ENCODE measurements at regions not wholly inside any gene's neighbourhood (a gene's known extent, or its start where the extent isn't known, plus 50 kb on each side); places are given as distances from the start of the nearest gene placed in this dataset.

DNA sequence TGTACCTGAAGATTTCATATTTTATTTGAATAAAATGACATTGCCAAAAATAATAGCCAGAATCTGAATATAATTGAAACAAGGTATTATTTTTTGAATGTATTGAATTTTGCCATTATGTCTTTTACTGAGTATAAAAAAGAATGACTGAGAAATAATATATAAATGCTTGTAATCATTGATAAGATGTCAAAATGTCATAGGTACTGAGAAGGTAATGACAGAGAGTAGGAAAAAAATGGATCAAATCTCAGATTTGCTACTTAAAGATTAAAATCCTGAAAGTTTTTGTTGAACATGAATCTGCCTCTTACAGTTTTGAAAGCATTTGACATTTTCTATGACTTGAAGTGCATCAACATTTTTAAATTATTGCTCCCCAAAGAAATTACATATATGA lies 1069.9 kb upstream of the ADGRL4 start:
- no peak for TF ChIP-seq CTCF (IDR thresholded peaks at IDR 0.05; ENCODE audit: low read depth, low read length, missing input control)
- no peak for TF ChIP-seq RAD21 (IDR thresholded peaks at IDR 0.05)
- no peak for TF ChIP-seq REST (IDR thresholded peaks at IDR 0.05)
- no peak for TF ChIP-seq EGR1 (IDR thresholded peaks at IDR 0.05; ENCODE audit: low read depth in 2 of 2)
- no peak for TF ChIP-seq YY1 (IDR thresholded peaks at IDR 0.05)
- TF ChIP-seq MAX (IDR thresholded peaks at IDR 0.05) = no peak
- TF ChIP-seq JUND (IDR thresholded peaks at IDR 0.05) = no peak
- TF ChIP-seq HNF4A (conservative IDR thresholded peaks at IDR 0.05) = no peak
- TF ChIP-seq, protein P1, sequence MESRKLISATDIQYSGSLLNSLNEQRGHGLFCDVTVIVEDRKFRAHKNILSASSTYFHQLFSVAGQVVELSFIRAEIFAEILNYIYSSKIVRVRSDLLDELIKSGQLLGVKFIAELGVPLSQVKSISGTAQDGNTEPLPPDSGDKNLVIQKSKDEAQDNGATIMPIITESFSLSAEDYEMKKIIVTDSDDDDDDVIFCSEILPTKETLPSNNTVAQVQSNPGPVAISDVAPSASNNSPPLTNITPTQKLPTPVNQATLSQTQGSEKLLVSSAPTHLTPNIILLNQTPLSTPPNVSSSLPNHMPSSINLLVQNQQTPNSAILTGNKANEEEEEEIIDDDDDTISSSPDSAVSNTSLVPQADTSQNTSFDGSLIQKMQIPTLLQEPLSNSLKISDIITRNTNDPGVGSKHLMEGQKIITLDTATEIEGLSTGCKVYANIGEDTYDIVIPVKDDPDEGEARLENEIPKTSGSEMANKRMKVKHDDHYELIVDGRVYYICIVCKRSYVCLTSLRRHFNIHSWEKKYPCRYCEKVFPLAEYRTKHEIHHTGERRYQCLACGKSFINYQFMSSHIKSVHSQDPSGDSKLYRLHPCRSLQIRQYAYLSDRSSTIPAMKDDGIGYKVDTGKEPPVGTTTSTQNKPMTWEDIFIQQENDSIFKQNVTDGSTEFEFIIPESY (IDR thresholded peaks at IDR 0.05) = no peak
- no peak for TF ChIP-seq TAF1 (conservative IDR thresholded peaks at IDR 0.05)
- no peak for TF ChIP-seq HNF4G (IDR thresholded peaks at IDR 0.05)
- no peak for TF ChIP-seq FOXA1 (IDR thresholded peaks at IDR 0.05)
- no peak for TF ChIP-seq GABPA (IDR thresholded peaks at IDR 0.05 in 1 of 2, conservative IDR thresholded peaks at IDR 0.05 in 1 of 2)
- TF ChIP-seq NR2F2 (IDR thresholded peaks at IDR 0.05) = no peak

Measured in liver (tissue), 3 donors.